Osteoblast (primary cell): ENCODE measurements at regions not wholly inside any gene's neighbourhood (a gene's known extent, or its start where the extent isn't known, plus 50 kb on each side); places are given as distances from the start of the nearest gene placed in this dataset.

Experiments
- DNase-seq: peaks from one replicate; pipeline ENCODE4 v3.0.0; 2011; ENCODE audit warnings: low spot score, mixed read lengths; ENCODE audit not compliant: insufficient read length; ENCODE audit errors: missing footprints
- H2AFZ ChIP-seq: 2 replicates; pipeline ENCODE4 v1.6.0; 2011; ENCODE audit warnings: mild to moderate bottlenecking, low read length
- H3K27ac ChIP-seq: 2 replicates; pipeline ENCODE4 v1.5.1; 2011; ENCODE audit warnings: mild to moderate bottlenecking, low read depth, low read length, moderate library complexity
- H3K27me3 ChIP-seq: 2 replicates; pipeline ENCODE4 v1.6.0; 2012; ENCODE audit warnings: mild to moderate bottlenecking, control low read depth, inconsistent platforms, low read length, moderate library complexity; ENCODE audit not compliant: insufficient read depth
- H3K36me3 ChIP-seq: 2 replicates; pipeline ENCODE4 v1.5.1; 2011; ENCODE audit warnings: mild to moderate bottlenecking, low read length, control low read depth, moderate library complexity; ENCODE audit not compliant: insufficient read depth
- H3K4me1 ChIP-seq: 2 replicates; pipeline ENCODE4 v1.5.1; 2011; ENCODE audit warnings: mild to moderate bottlenecking, low read length, control low read depth, moderate library complexity; ENCODE audit not compliant: insufficient read depth
- H3K4me2 ChIP-seq: 2 replicates; pipeline ENCODE4 v1.6.0; 2011; ENCODE audit warnings: mild to moderate bottlenecking, low read length; ENCODE audit not compliant: insufficient read depth
- H3K4me3 ChIP-seq: fragments of 200-600 bp; sonication (generic); 3 replicates; pipeline ENCODE4 v1.5.1; 2012; ENCODE audit warnings: mild to moderate bottlenecking, low read length, inconsistent platforms; ENCODE audit not compliant: insufficient read depth
- H3K79me2 ChIP-seq: 2 replicates; pipeline ENCODE4 v1.6.0; 2012; ENCODE audit warnings: mild to moderate bottlenecking, low read length, control low read depth, inconsistent platforms; ENCODE audit not compliant: insufficient read depth
- H3K9me3 ChIP-seq: 2 replicates; pipeline ENCODE4 v1.5.1; 2011; ENCODE audit warnings: low read depth, low read length, control low read depth
- H4K20me1 ChIP-seq: 2 replicates; pipeline ENCODE4 v1.6.0; 2012; ENCODE audit warnings: mild to moderate bottlenecking, low read length, control low read depth; ENCODE audit not compliant: insufficient read depth
- TF ChIP-seq, protein P1 (sequence below): IDR thresholded peaks from 2 replicates; pipeline ENCODE4 v1.5.1; 2011; ENCODE audit warnings: mild to moderate bottlenecking, low read depth, low read length, moderate library complexity; ENCODE audit errors: extremely low read depth

DNA sequence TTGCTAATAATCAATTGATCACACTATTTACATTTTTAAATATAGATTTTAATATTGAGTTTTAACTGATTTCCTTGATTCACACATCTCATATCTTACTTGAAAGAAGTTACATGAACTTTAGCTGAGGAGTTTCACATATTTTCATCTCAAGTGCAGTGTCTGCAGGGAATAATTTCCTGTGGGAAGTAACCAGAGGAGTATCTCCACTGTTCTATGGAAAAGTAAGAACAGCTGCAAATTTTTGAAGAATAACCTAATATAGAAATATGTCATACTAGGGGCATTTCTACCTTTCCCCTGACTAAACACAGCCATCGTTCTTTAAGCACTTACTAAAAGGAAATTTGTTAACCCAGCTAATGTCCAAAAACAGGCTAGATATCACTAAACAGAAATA is 546.4 kb downstream of the EFNA5 start:
- Histone ChIP-seq H3K4me3 (no peak overlapping the region), H3K9me3 (no peaks in the 10 kb centered on the region), H3K36me3 (no peaks in the 10 kb centered on the region), H3K27ac (no peak overlapping the region), H4K20me1 (no peaks in the 10 kb centered on the region), H3K4me2 (no peak overlapping the region), H3K4me1 (no peaks in the 10 kb centered on the region), H2AFZ (no peak overlapping the region), H3K27me3 (no peaks in the 10 kb centered on the region), H3K79me2 (no peaks in the 10 kb centered on the region)
- no peak for DNase-seq
- TF ChIP-seq, protein P1, sequence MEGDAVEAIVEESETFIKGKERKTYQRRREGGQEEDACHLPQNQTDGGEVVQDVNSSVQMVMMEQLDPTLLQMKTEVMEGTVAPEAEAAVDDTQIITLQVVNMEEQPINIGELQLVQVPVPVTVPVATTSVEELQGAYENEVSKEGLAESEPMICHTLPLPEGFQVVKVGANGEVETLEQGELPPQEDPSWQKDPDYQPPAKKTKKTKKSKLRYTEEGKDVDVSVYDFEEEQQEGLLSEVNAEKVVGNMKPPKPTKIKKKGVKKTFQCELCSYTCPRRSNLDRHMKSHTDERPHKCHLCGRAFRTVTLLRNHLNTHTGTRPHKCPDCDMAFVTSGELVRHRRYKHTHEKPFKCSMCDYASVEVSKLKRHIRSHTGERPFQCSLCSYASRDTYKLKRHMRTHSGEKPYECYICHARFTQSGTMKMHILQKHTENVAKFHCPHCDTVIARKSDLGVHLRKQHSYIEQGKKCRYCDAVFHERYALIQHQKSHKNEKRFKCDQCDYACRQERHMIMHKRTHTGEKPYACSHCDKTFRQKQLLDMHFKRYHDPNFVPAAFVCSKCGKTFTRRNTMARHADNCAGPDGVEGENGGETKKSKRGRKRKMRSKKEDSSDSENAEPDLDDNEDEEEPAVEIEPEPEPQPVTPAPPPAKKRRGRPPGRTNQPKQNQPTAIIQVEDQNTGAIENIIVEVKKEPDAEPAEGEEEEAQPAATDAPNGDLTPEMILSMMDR, result no peak

DNA sequence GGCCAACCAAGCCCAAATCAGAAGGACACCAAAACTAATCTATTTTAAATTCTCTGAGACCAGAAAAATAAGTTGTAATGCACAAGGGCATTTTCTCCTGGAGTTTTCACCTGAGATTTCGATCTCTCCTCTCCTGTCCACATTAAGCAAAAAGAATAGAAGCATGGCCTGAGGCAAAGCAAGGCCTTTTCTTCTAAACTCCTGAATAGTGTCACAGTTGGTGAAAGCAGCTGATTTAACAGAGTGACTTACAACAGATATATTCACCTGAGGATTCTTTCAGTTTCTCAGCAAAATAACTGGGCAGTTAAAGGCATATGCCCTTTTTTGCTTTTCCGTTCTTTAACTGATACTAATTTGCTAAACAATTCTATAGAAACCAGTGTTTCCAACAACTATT is 547.7 kb downstream of the EFNA5 start:
- TF ChIP-seq, protein P1, result no peak

DNA sequence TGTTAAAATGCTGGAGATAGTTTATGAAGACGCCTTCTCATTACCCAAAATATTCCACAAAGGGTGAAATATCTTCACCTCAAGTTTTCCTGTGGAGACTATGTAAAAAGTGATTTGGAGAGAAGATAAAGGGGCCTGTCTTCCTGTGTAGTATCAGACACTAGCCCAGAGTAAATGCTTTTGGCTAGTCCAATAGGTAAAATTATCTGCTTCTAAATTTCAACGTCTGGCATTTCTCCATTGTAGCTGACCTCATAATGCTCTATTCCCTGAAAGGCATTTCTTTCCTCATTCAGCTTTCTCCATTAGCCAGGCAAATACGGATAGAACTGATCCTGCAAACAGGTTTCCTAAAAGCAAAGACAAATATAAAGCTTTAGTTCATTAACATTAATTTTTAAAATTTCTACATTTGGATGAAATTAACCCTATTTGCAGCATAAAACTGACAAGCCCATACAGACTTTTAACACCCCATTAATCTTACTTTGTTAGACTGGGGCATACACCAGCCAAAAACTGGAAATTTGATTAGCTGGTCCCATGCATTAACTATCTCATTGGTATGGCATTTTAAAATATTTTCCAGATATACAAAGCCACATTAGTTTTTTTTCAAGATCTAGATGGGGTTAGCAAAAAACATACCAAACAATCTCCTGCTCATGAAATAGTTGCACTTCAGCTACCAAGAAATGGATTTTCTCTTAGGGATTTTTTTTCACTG is 548.8 kb downstream of the EFNA5 start:
- no peak for DNase-seq
- Histone ChIP-seq H3K4me2 (no peak overlapping the region), H2AFZ (no peak overlapping the region), H3K27me3 (no peaks in the 10 kb centered on the region), H3K79me2 (no peaks in the 10 kb centered on the region), H3K9me3 (no peaks in the 10 kb centered on the region), H3K27ac (no peak overlapping the region), H3K4me3 (no peak overlapping the region), H3K4me1 (no peaks in the 10 kb centered on the region), H3K36me3 (no peaks in the 10 kb centered on the region), H4K20me1 (no peaks in the 10 kb centered on the region)
- TF ChIP-seq, protein P1, result no peak

More for the DNA sequence above, 547.7 kb downstream of the EFNA5 start:
- no peak overlapping the region for H3K4me2 ChIP-seq
- no peaks in the 10 kb centered on the region for H3K27me3 ChIP-seq
- no peak overlapping the region for H3K4me3 ChIP-seq
- no peak for DNase-seq
- no peaks in the 10 kb centered on the region for H3K79me2 ChIP-seq
- H4K20me1 ChIP-seq, result no peaks in the 10 kb centered on the region
- H3K27ac ChIP-seq, result no peak overlapping the region
- no peak overlapping the region for H2AFZ ChIP-seq
- no peaks in the 10 kb centered on the region for H3K4me1 ChIP-seq
- H3K9me3 ChIP-seq, result no peaks in the 10 kb centered on the region
- H3K36me3 ChIP-seq, result no peaks in the 10 kb centered on the region

DNA sequence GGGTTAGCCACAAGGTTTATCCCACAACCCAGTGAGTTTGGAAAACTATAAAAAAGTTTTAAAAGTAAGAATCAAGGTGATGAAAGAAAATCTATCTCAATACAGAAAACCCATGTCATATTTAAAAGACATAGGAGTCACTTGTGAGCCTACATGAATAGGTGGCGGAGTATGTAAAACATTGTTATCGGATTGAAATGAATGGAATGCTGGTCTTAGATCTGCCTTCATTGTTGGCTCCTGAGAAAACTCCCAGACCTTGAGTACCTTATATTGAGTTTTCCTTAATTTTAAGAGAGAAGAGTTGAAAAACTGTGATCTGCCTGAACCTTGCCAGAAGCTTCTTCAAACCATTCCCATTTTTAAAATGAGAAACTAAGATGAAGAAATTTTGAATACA is 551.1 kb downstream of the EFNA5 start:
- no peaks in the 10 kb centered on the region for H3K79me2 ChIP-seq
- H4K20me1 ChIP-seq, result no peaks in the 10 kb centered on the region
- TF ChIP-seq, protein P1, result no peak
- no peak overlapping the region for H3K4me2 ChIP-seq
- no peak overlapping the region for H3K27ac ChIP-seq
- DNase-seq, result no peak
- no peaks in the 10 kb centered on the region for H3K27me3 ChIP-seq
- H3K36me3 ChIP-seq, result no peaks in the 10 kb centered on the region
- no peak overlapping the region for H3K4me3 ChIP-seq
- H3K9me3 ChIP-seq, result no peaks in the 10 kb centered on the region
- no peak overlapping the region for H2AFZ ChIP-seq
- no peaks in the 10 kb centered on the region for H3K4me1 ChIP-seq
